PC-9 (cell line): ENCODE measurements at regions not wholly inside any gene's neighbourhood (a gene's known extent, or its start where the extent isn't known, plus 50 kb on each side); places are given as distances from the start of the nearest gene placed in this dataset.

Experiments
- BruUV-seq: library from RNA; stranded (reverse); fragments of 400-500 nt; replicated peaks from 2 replicates; lab custom pipeline; 2021; lab: Mats Ljungman, UMichigan
- CTCF ChIA-PET: fragments of 300-600 bp; sonication (Branson Sonifier 250); formaldehyde crosslinking; loops from one replicate; lab custom pipeline; 2022; ENCODE audit warnings: antibody characterized with exemption; lab: Charles Lee
- POLR2A ChIA-PET: fragments of 300-600 bp; sonication (Branson Sonifier 250); formaldehyde crosslinking; loops from one replicate; lab custom pipeline; 2022; ENCODE audit warnings: antibody characterized with exemption; ENCODE audit not compliant: unreplicated experiment; lab: Charles Lee
- DNase-seq, 2 experiments: peaks; one replicate each; pipeline versions ENCODE4 v3.0.0 to v3.0.0-alpha.2; 2015 to 2022; ENCODE audit warnings: mixed read lengths in 1 of 2
- H2AFZ ChIP-seq: fragments of 200-600 bp; sonication (generic); 2 replicates; pipeline ENCODE4 v1.8.1; 2017; ENCODE audit warnings: antibody characterized with exemption
- H3F3A ChIP-seq: fragments of 200-600 bp; sonication (generic); 2 replicates; pipeline ENCODE4 v1.8.1; 2017; ENCODE audit warnings: antibody characterized with exemption, mild to moderate bottlenecking, low read depth; ENCODE audit not compliant: insufficient read depth
- H3K27ac ChIP-seq: fragments of 200-600 bp; sonication (generic); 2 replicates; pipeline ENCODE4 v1.6.1; 2016; ENCODE audit warnings: mixed run types
- H3K27me3 ChIP-seq: fragments of 200-600 bp; sonication (generic); 2 replicates; pipeline ENCODE4 v1.6.1; 2016; ENCODE audit warnings: low read depth, mixed run types; ENCODE audit not compliant: insufficient read depth
- H3K36me3 ChIP-seq: fragments of 200-600 bp; sonication (generic); 2 replicates; pipeline ENCODE4 v1.6.1; 2016; ENCODE audit warnings: low read depth, mixed run types
- H3K4me1 ChIP-seq: fragments of 200-600 bp; sonication (generic); replicated peaks from 2 replicates; pipeline ENCODE4 v1.6.1; 2016; ENCODE audit warnings: mixed run types; ENCODE audit not compliant: insufficient read depth
- H3K4me2 ChIP-seq: fragments of 200-600 bp; sonication (generic); 2 replicates; pipeline ENCODE4 v1.6.1; 2017; ENCODE audit warnings: mixed run types
- H3K4me3 ChIP-seq: fragments of 200-600 bp; sonication (generic); 2 replicates; pipeline ENCODE4 v1.6.1; 2016; ENCODE audit warnings: mixed run types
- H3K79me2 ChIP-seq: fragments of 200-600 bp; sonication (generic); 2 replicates; pipeline ENCODE4 v1.6.1; 2017; ENCODE audit warnings: low read depth, mixed run types
- H3K9me2 ChIP-seq: fragments of 200-600 bp; sonication (generic); 2 replicates; pipeline ENCODE4 v1.8.1; 2017; ENCODE audit warnings: mild to moderate bottlenecking; ENCODE audit not compliant: insufficient read depth
- H3K9me3 ChIP-seq: fragments of 200-600 bp; sonication (generic); 2 replicates; pipeline ENCODE4 v1.8.1; 2016; ENCODE audit warnings: low read depth; ENCODE audit not compliant: insufficient read depth
- H4K20me1 ChIP-seq: fragments of 200-600 bp; sonication (generic); 2 replicates; pipeline ENCODE4 v1.8.1; 2017; ENCODE audit not compliant: insufficient read depth
- EZH2 ChIP-seq: fragments of 200-600 bp; sonication (generic); IDR thresholded peaks from 2 replicates; pipeline ENCODE4 v1.8.0; 2017; ENCODE audit warnings: antibody characterized with exemption, low read depth
- intact Hi-C: fragments of 100-400 bp; cut with micrococcal nuclease; formaldehyde crosslinking; loops from one replicate; pipeline ENCODE4 v1.10.0; 2022; ENCODE audit not compliant: unreplicated experiment
- TF ChIP-seq, protein P1 (sequence below): fragments of 200-600 bp; sonication (generic); conservative IDR thresholded peaks from 2 replicates; pipeline ENCODE4 v1.6.1; 2017; ENCODE audit warnings: mixed run types, antibody characterized with exemption, mild to moderate bottlenecking, moderate library complexity

DNA sequence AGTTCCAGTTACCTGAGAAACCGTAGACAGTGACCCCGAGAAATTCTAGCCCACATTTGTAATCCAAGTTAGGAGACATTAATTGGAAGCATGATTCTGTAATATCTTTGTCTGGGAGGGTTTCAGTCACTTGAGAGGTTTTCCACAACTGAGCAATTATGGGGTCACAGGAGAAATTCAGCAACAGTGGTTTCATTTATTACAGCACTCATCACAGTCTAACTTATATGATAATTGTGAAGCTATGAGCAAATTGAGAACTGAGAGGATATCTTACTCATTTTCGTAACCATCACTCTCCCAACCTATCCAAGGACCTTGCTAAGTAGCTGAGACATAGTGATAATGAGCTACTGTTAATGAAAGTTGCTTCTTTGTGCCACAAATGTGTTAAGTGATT lies 328.5 kb upstream of the PPP2R3A start:
- Histone ChIP-seq H3K27ac (no peak overlapping the region), H3F3A (no peaks in the 10 kb centered on the region), H2AFZ (no peak overlapping the region), H3K4me1 (no peaks in the 10 kb centered on the region), H3K27me3 (no peaks in the 10 kb centered on the region), H3K4me3 (no peak overlapping the region), H3K4me2 (no peak overlapping the region), H4K20me1 (no peaks in the 10 kb centered on the region), H3K36me3 (no peaks in the 10 kb centered on the region), H3K9me3 (no peaks in the 10 kb centered on the region), H3K9me2 (no peaks in the 10 kb centered on the region), H3K79me2 (no peaks in the 10 kb centered on the region)
- TF ChIP-seq EZH2 = no peak
- TF ChIP-seq, protein P1, sequence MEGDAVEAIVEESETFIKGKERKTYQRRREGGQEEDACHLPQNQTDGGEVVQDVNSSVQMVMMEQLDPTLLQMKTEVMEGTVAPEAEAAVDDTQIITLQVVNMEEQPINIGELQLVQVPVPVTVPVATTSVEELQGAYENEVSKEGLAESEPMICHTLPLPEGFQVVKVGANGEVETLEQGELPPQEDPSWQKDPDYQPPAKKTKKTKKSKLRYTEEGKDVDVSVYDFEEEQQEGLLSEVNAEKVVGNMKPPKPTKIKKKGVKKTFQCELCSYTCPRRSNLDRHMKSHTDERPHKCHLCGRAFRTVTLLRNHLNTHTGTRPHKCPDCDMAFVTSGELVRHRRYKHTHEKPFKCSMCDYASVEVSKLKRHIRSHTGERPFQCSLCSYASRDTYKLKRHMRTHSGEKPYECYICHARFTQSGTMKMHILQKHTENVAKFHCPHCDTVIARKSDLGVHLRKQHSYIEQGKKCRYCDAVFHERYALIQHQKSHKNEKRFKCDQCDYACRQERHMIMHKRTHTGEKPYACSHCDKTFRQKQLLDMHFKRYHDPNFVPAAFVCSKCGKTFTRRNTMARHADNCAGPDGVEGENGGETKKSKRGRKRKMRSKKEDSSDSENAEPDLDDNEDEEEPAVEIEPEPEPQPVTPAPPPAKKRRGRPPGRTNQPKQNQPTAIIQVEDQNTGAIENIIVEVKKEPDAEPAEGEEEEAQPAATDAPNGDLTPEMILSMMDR = no peak
- POLR2A ChIA-PET = no interaction called here
- BruUV-seq = no TSS peak
- intact Hi-C loops = no loop called here
- no peak for DNase-seq
- CTCF ChIA-PET = no interaction called here

DNA sequence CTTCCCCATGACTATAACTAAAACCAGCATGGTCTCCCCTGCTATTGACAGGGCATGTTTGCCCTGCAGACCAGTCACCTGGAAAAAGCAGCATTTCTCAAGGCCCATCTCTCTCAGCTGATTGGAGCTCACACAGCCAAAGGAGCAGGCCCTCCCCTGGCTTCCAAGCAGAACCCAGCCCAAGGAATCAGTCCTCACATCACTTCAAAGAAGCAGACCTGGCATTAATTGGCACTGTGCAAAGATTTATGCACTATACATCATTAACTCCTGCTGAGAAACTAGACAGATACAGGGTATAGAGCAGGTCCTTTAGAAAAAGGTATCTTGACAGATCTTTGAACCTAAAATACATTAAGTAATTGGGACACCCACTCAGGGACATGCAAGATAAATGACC lies 323.8 kb upstream of the PPP2R3A start:
- BruUV-seq = no TSS peak

DNA sequence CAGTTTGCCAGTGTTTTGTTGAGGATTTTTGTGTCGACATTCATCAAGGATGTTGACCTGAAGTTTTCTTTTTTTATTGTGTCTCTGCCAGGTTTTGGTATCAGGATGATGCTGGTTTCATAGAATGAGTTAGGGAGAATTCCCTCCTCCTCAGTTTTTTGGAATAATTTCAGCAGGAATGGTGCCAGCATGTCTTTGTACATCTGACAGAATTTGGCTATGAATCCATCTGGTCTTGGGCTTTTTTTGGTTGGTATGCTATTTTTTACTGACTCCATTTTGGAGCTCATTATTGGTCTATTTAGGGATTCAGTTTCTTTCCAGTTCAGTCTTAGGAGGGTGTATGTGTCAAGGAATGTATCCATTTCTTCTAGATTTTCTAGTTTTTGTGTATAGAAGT lies 320.0 kb upstream of the PPP2R3A start:
- no peaks in the 10 kb centered on the region for H3F3A ChIP-seq
- ChIA-PET POLR2A (no interaction called here), CTCF (no interaction called here)
- no peaks in the 10 kb centered on the region for H3K36me3 ChIP-seq
- no peak for TF ChIP-seq EZH2
- TF ChIP-seq, protein P1 = no peak
- no TSS peak for BruUV-seq
- H3K9me2 ChIP-seq = no peaks in the 10 kb centered on the region
- no peaks in the 10 kb centered on the region for H3K4me1 ChIP-seq
- H3K4me2 ChIP-seq = no peak overlapping the region
- no peaks in the 10 kb centered on the region for H4K20me1 ChIP-seq
- no peak overlapping the region for H3K27ac ChIP-seq
- no peak for DNase-seq
- no peak overlapping the region for H3K4me3 ChIP-seq
- intact Hi-C loops = no loop called here
- H3K79me2 ChIP-seq = no peaks in the 10 kb centered on the region
- no peaks in the 10 kb centered on the region for H3K9me3 ChIP-seq
- H2AFZ ChIP-seq = no peak overlapping the region
- no peaks in the 10 kb centered on the region for H3K27me3 ChIP-seq

More for the DNA sequence above, 323.8 kb upstream of the PPP2R3A start:
- intact Hi-C loops = no loop called here
- Histone ChIP-seq H3K4me1 (no peaks in the 10 kb centered on the region), H3K27me3 (no peaks in the 10 kb centered on the region), H3K9me3 (no peaks in the 10 kb centered on the region), H3K4me3 (no peak overlapping the region), H4K20me1 (no peaks in the 10 kb centered on the region), H3K36me3 (no peaks in the 10 kb centered on the region), H3F3A (no peaks in the 10 kb centered on the region), H3K9me2 (no peaks in the 10 kb centered on the region), H2AFZ (no peak overlapping the region), H3K27ac (no peak overlapping the region), H3K79me2 (no peaks in the 10 kb centered on the region), H3K4me2 (no peak overlapping the region)
- CTCF ChIA-PET = no interaction called here
- no peak for TF ChIP-seq EZH2
- TF ChIP-seq, protein P1 = no peak
- POLR2A ChIA-PET = no interaction called here
- DNase-seq = no peak
